Astrocyte (in vitro differentiated cells and primary cell): ENCODE measurements at regions not wholly inside any gene's neighbourhood (a gene's known extent, or its start where the extent isn't known, plus 50 kb on each side); places are given as distances from the start of the nearest gene placed in this dataset.

Experiments
- EZH2 ChIP-seq: IDR thresholded peaks from 2 replicates; pipeline ENCODE4 v1.6.1; 2012; ENCODE audit warnings: mild to moderate bottlenecking, low read length, inconsistent platforms; ENCODE audit not compliant: insufficient read depth
- TF ChIP-seq, protein P1 (sequence below): IDR thresholded peaks from 2 replicates; pipeline ENCODE4 v1.5.1; 2011; ENCODE audit warnings: low read depth, mild to moderate bottlenecking, inconsistent platforms, low read length, moderate library complexity; ENCODE audit not compliant: insufficient read depth

DNA sequence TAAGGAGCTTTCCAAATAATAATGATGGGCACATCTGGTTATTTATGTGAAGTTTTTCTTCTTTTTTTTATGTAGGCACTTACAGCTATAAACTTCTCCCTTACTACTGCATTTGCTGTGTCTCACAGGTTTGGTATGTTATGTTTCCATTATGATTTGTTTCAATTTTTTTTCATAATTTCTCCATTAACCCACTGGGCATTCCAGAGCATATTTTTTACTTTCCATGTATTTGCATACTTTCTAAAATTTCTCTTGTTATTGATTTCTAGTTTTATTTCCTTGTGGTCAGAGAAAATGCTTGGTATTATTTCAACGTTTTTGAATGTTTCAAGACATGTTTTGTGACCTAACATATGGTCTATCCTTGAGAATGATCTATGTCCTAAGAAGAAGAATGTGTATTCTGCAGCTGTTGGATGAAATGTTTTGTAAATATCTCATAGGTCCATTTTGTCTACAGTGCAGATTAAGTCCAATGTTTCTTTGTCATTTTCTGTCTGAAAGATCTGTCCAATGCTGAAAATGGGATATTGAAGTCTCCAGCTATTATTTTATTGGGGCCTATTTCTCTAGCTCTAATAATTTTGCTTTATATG lies 362.1 kb downstream of the DDX10 start:
- TF ChIP-seq, protein P1, sequence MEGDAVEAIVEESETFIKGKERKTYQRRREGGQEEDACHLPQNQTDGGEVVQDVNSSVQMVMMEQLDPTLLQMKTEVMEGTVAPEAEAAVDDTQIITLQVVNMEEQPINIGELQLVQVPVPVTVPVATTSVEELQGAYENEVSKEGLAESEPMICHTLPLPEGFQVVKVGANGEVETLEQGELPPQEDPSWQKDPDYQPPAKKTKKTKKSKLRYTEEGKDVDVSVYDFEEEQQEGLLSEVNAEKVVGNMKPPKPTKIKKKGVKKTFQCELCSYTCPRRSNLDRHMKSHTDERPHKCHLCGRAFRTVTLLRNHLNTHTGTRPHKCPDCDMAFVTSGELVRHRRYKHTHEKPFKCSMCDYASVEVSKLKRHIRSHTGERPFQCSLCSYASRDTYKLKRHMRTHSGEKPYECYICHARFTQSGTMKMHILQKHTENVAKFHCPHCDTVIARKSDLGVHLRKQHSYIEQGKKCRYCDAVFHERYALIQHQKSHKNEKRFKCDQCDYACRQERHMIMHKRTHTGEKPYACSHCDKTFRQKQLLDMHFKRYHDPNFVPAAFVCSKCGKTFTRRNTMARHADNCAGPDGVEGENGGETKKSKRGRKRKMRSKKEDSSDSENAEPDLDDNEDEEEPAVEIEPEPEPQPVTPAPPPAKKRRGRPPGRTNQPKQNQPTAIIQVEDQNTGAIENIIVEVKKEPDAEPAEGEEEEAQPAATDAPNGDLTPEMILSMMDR = no peak
- no peak for TF ChIP-seq EZH2
